ENCODE measurements at regions not wholly inside any gene's neighbourhood (a gene's known extent, or its start where the extent isn't known, plus 50 kb on each side); places are given as distances from the start of the nearest gene placed in this dataset.

DNA sequence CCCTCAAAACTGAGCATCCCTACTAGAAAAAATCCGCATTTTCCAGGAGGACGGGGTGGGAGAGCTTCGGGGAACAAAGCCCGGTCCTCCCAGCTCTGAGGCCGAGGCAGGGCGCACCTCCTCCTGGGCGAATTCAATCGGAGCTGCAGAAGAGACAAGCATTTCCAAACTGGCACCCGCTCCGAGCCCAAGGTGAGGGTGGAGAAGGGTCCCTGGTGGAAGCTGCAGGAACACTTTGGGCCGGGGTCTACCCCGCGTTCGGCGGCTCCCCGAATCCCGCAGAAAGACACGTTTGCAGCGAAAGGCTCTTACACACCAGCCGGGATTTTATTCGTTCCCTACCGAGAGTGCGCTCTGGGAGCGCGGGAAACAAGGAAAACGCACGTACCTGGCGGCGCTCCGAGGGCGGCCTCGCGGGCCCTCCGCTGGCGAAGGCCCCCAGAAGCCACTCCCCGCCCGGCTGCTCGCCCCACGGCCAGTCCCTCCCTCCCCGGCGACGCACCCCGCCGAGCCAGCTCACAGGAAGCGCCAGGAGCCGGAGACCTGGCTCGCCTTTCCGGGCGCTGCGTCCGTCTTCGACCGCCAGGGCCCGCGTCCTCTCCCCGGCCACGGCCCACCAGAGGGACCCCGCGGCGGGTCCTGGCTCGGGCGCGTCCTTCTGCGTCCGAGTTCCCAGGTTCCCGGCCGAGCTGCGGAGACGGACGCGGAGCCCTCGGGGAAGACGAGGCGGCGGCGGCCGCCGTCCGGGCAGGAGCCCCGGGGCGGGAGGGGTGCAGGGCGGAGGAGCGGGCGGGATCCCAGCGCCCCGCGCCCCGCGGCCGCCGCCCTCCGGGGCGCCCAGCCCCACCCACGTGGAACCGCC lies 49.8 kb upstream of the BAHCC1 start (continued):
- TF ChIP-seq ZNF239 (tag by site-specific recombination; IDR thresholded peaks at IDR 0.05) (no peak), ZNF341 (tag by site-specific recombination; IDR thresholded peaks at IDR 0.05; ENCODE audit: low read depth) (peak; percentile 90), MEIS1 (CRISPR knock-in tag; IDR thresholded peaks at IDR 0.05; ENCODE audit: borderline replicate concordance) (no peak; the same call in 1 of the 2 replicates), YY1 (tag by site-specific recombination; IDR thresholded peaks at IDR 0.05) (0 out of 2 replicates have a peak, but pooled peaks have one; percentile 12), ZNF266 (tag by site-specific recombination; IDR thresholded peaks at IDR 0.05; ENCODE audit: low read depth) (no peak), ZNF274 (IDR thresholded peaks at IDR 0.05; ENCODE audit: low read length) (no peak), ZNF274 (tag by site-specific recombination; IDR thresholded peaks at IDR 0.05; ENCODE audit: borderline replicate concordance) (no peak), ZNF600 (tag by site-specific recombination; IDR thresholded peaks at IDR 0.05) (peak; percentile 84), ZFP69B (tag by site-specific recombination; IDR thresholded peaks at IDR 0.05) (0 out of 2 replicates have a peak, but pooled peaks have one; percentile 45), KLF10 (tag by site-specific recombination; IDR thresholded peaks at IDR 0.05) (peak; percentile 88), ZNF514 (tag by site-specific recombination; IDR thresholded peaks at IDR 0.05) (no peak), BCL11A (tag by site-specific recombination; IDR thresholded peaks at IDR 0.05; ENCODE audit: low read depth) (no peak; the same call in none of the 2 replicates), ZNF174 (tag by site-specific recombination; IDR thresholded peaks at IDR 0.05) (no peak), ZSCAN30 (tag by site-specific recombination; IDR thresholded peaks at IDR 0.05) (peak; percentile 72), SCRT2 (tag by site-specific recombination; IDR thresholded peaks at IDR 0.05) (no peak), ZBTB7A (tag by site-specific recombination; IDR thresholded peaks at IDR 0.05; ENCODE audit: low read depth) (peak; percentile 75; the same call in 1 of the 2 replicates), ZBTB48 (tag by site-specific recombination; IDR thresholded peaks at IDR 0.05) (peak; percentile 97), ZNF138 (tag by site-specific recombination; IDR thresholded peaks at IDR 0.05; ENCODE audit: borderline replicate concordance) (no peak), ZNF777 (tag by site-specific recombination; IDR thresholded peaks at IDR 0.05; ENCODE audit: borderline replicate concordance) (peak; percentile 47; the same call in 1 of the 2 replicates), ZSCAN23 (tag by site-specific recombination; IDR thresholded peaks at IDR 0.05) (no peak)
- TF ChIP-seq, protein P1, sequence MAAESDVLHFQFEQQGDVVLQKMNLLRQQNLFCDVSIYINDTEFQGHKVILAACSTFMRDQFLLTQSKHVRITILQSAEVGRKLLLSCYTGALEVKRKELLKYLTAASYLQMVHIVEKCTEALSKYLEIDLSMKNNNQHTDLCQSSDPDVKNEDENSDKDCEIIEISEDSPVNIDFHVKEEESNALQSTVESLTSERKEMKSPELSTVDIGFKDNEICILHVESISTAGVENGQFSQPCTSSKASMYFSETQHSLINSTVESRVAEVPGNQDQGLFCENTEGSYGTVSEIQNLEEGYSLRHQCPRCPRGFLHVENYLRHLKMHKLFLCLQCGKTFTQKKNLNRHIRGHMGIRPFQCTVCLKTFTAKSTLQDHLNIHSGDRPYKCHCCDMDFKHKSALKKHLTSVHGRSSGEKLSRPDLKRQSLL (tag by site-specific recombination; IDR thresholded peaks at IDR 0.05) = peak; percentile 45; the same call in 1 of the 2 replicates
- TF ChIP-seq, protein P2, sequence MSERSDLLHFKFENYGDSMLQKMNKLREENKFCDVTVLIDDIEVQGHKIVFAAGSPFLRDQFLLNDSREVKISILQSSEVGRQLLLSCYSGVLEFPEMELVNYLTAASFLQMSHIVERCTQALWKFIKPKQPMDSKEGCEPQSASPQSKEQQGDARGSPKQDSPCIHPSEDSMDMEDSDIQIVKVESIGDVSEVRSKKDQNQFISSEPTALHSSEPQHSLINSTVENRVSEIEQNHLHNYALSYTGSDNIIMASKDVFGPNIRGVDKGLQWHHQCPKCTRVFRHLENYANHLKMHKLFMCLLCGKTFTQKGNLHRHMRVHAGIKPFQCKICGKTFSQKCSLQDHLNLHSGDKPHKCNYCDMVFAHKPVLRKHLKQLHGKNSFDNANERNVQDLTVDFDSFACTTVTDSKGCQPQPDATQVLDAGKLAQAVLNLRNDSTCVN (tag by site-specific recombination; optimal IDR thresholded peaks at IDR 0.05) = peak; percentile 91
- TF ChIP-seq, protein P3, sequence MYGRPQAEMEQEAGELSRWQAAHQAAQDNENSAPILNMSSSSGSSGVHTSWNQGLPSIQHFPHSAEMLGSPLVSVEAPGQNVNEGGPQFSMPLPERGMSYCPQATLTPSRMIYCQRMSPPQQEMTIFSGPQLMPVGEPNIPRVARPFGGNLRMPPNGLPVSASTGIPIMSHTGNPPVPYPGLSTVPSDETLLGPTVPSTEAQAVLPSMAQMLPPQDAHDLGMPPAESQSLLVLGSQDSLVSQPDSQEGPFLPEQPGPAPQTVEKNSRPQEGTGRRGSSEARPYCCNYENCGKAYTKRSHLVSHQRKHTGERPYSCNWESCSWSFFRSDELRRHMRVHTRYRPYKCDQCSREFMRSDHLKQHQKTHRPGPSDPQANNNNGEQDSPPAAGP (tag by site-specific recombination; IDR thresholded peaks at IDR 0.05) = peak; percentile 86
- TF ChIP-seq, protein P4, sequence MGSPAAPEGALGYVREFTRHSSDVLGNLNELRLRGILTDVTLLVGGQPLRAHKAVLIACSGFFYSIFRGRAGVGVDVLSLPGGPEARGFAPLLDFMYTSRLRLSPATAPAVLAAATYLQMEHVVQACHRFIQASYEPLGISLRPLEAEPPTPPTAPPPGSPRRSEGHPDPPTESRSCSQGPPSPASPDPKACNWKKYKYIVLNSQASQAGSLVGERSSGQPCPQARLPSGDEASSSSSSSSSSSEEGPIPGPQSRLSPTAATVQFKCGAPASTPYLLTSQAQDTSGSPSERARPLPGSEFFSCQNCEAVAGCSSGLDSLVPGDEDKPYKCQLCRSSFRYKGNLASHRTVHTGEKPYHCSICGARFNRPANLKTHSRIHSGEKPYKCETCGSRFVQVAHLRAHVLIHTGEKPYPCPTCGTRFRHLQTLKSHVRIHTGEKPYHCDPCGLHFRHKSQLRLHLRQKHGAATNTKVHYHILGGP (tag by site-specific recombination; IDR thresholded peaks at IDR 0.05) = no peak
- TF ChIP-seq, protein P5, sequence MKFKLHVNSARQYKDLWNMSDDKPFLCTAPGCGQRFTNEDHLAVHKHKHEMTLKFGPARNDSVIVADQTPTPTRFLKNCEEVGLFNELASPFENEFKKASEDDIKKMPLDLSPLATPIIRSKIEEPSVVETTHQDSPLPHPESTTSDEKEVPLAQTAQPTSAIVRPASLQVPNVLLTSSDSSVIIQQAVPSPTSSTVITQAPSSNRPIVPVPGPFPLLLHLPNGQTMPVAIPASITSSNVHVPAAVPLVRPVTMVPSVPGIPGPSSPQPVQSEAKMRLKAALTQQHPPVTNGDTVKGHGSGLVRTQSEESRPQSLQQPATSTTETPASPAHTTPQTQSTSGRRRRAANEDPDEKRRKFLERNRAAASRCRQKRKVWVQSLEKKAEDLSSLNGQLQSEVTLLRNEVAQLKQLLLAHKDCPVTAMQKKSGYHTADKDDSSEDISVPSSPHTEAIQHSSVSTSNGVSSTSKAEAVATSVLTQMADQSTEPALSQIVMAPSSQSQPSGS (tag by site-specific recombination; IDR thresholded peaks at IDR 0.05; ENCODE audit: low read depth) = no peak
- TF ChIP-seq, protein P6, sequence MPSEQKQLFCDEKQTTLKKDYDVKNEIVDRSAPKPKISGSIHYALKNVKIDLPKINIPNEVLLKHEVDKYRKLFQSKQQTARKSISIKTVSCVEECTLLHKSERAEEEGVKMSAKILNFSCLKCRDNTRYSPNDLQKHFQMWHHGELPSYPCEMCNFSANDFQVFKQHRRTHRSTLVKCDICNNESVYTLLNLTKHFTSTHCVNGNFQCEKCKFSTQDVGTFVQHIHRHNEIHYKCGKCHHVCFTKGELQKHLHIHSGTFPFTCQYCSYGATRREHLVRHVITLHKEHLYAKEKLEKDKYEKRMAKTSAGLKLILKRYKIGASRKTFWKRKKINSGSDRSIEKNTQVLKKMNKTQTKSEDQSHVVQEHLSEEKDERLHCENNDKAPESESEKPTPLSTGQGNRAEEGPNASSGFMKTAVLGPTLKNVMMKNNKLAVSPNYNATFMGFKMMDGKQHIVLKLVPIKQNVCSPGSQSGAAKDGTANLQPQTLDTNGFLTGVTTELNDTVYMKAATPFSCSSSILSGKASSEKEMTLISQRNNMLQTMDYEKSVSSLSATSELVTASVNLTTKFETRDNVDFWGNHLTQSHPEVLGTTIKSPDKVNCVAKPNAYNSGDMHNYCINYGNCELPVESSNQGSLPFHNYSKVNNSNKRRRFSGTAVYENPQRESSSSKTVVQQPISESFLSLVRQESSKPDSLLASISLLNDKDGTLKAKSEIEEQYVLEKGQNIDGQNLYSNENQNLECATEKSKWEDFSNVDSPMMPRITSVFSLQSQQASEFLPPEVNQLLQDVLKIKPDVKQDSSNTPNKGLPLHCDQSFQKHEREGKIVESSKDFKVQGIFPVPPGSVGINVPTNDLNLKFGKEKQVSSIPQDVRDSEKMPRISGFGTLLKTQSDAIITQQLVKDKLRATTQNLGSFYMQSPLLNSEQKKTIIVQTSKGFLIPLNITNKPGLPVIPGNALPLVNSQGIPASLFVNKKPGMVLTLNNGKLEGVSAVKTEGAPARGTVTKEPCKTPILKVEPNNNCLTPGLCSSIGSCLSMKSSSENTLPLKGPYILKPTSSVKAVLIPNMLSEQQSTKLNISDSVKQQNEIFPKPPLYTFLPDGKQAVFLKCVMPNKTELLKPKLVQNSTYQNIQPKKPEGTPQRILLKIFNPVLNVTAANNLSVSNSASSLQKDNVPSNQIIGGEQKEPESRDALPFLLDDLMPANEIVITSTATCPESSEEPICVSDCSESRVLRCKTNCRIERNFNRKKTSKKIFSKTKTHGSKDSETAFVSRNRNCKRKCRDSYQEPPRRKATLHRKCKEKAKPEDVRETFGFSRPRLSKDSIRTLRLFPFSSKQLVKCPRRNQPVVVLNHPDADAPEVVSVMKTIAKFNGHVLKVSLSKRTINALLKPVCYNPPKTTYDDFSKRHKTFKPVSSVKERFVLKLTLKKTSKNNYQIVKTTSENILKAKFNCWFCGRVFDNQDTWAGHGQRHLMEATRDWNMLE (tag by site-specific recombination; conservative IDR thresholded peaks at IDR 0.05; ENCODE audit: low read depth) = no peak

Data from HEK293 (cell line).